Prostate gland (tissue), 2 donors: ENCODE measurements at regions not wholly inside any gene's neighbourhood (a gene's known extent, or its start where the extent isn't known, plus 50 kb on each side); places are given as distances from the start of the nearest gene placed in this dataset.

Source experiments
- CTCF ChIP-seq, 4 experiments: fragments of 200-600 bp in 2 of 4; fragments of 450-650 bp in 2 of 4; sonication (generic) in 2 of 4; IDR thresholded peaks; 1 replicate in 3 of 4; 2 replicates in 1 of 4; pipeline ENCODE4 v1.5.1; 2016 to 2019; ENCODE audit warnings: antibody characterized with exemption in 4 of 4, mild to moderate bottlenecking in 2 of 4, moderate library complexity in 2 of 4
- POLR2A ChIP-seq: fragments of 450-650 bp; IDR thresholded peaks from one replicate; pipeline ENCODE4 v1.6.1; 2016; ENCODE audit warnings: antibody characterized with exemption, mild to moderate bottlenecking
- POLR2AphosphoS5 ChIP-seq: sonication (generic); formaldehyde crosslinking; IDR thresholded peaks from one replicate; pipeline ENCODE4 v1.6.1; 2017; ENCODE audit warnings: antibody characterized with exemption

GRCh38 chr9:80157561-80157983 is 585.8 kb downstream of the TLE4 start:
- no peak for TF ChIP-seq CTCF (IDR thresholded peaks at IDR 0.05)
- TF ChIP-seq POLR2A, result no peak
- peak; percentile 19 for TF ChIP-seq POLR2AphosphoS5
